ENCODE measurements at regions not wholly inside any gene's neighbourhood (a gene's known extent, or its start where the extent isn't known, plus 50 kb on each side); places are given as distances from the start of the nearest gene placed in this dataset.

- intact Hi-C loops (cut with DNase I, micrococcal nuclease), result no loop called here
- TF ChIP-seq CTCF (IDR thresholded peaks at IDR 0.05), result no peak
- Histone ChIP-seq H3K4me1 (ENCODE audit: low read depth) (no peaks in the 10 kb centered on the region), H3K36me3 (ENCODE audit: low read depth) (no peaks in the 10 kb centered on the region), H3K4me3 (no peak overlapping the region), H3K9me3 (no peaks in the 10 kb centered on the region)
- DNase-seq (no peak), ATAC-seq (no peak)
Measured at GRCh38 chr10:33621101-33621500, 286.6 kb upstream of the NRP1 start.

GRCh38 chr10:33618196-33618595 lies 283.7 kb upstream of the NRP1 start:
- no peak for TF ChIP-seq CTCF (IDR thresholded peaks at IDR 0.05)
- ATAC-seq (no peak), DNase-seq (no peak)
- Histone ChIP-seq H3K4me1 (ENCODE audit: low read depth) (no peaks in the 10 kb centered on the region), H3K4me3 (no peak overlapping the region), H3K9me3 (no peaks in the 10 kb centered on the region), H3K36me3 (ENCODE audit: low read depth) (no peaks in the 10 kb centered on the region)
- intact Hi-C loops (cut with DNase I, micrococcal nuclease), result no loop called here

- no peak for DNase-seq
- intact Hi-C loops (cut with DNase I, micrococcal nuclease), result no loop called here
- ATAC-seq, result no peak
- H3K36me3 ChIP-seq (ENCODE audit: low read depth), result no peaks in the 10 kb centered on the region
- no peak for TF ChIP-seq CTCF (IDR thresholded peaks at IDR 0.05)
- no peak overlapping the region for H3K4me3 ChIP-seq
- H3K4me1 ChIP-seq (ENCODE audit: low read depth), result no peaks in the 10 kb centered on the region
- H3K9me3 ChIP-seq, result no peaks in the 10 kb centered on the region
Measured at GRCh38 chr10:33617381-33618080, 283.1 kb upstream of the NRP1 start.

- DNase-seq, result no peak
- H3K9me3 ChIP-seq, result no peaks in the 10 kb centered on the region
- H3K4me3 ChIP-seq, result no peak overlapping the region
- no peaks in the 10 kb centered on the region for H3K4me1 ChIP-seq (ENCODE audit: low read depth)
- TF ChIP-seq CTCF (IDR thresholded peaks at IDR 0.05), result no peak
- no peak for ATAC-seq
- H3K36me3 ChIP-seq (ENCODE audit: low read depth), result no peaks in the 10 kb centered on the region
- intact Hi-C loops (cut with DNase I, micrococcal nuclease), result no loop called here
Measured at GRCh38 chr10:33616956-33617355, 282.5 kb upstream of the NRP1 start.

GRCh38 chr10:33612551-33612950 lies 278.1 kb upstream of the NRP1 start:
- H3K9me3 ChIP-seq, result no peaks in the 10 kb centered on the region
- H3K4me3 ChIP-seq, result no peak overlapping the region
- peak; percentile 33 for ATAC-seq
- DNase-seq, result no peak
- TF ChIP-seq CTCF (IDR thresholded peaks at IDR 0.05), result no peak
- no peaks in the 10 kb centered on the region for H3K36me3 ChIP-seq (ENCODE audit: low read depth)
- no peaks in the 10 kb centered on the region for H3K4me1 ChIP-seq (ENCODE audit: low read depth)
- intact Hi-C loops (cut with DNase I, micrococcal nuclease), result no loop called here

- intact Hi-C loops (cut with DNase I, micrococcal nuclease), result no loop called here
- Histone ChIP-seq H3K4me1 (ENCODE audit: low read depth) (no peaks in the 10 kb centered on the region), H3K9me3 (no peaks in the 10 kb centered on the region), H3K36me3 (ENCODE audit: low read depth) (no peaks in the 10 kb centered on the region), H3K4me3 (no peak overlapping the region)
- TF ChIP-seq CTCF (IDR thresholded peaks at IDR 0.05), result no peak
- ATAC-seq (no peak), DNase-seq (no peak)
Measured at GRCh38 chr10:33612116-33612515, 277.6 kb upstream of the NRP1 start.

Measured in mucosa of descending colon (tissue), 3 donors.